Lung (tissue), 11 donors: ENCODE measurements at regions not wholly inside any gene's neighbourhood (a gene's known extent, or its start where the extent isn't known, plus 50 kb on each side); places are given as distances from the start of the nearest gene placed in this dataset.

Source experiments
- ATAC-seq: fragments of 200-7000 bp; cut with Tn5 transposase; one replicate; pipeline ENCODE4 v1.9.1; 2020; ENCODE audit warnings: moderate number of reproducible peaks; ENCODE audit not compliant: insufficient read depth, low FRiP score
- DNase-seq, 3 donors: peaks; one replicate each; pipeline ENCODE4 v3.0.0-alpha.2; 2013 to 2017
- H3K27ac ChIP-seq, 2 donors: one replicate each; pipeline ENCODE4 v1.5.1; 2013; ENCODE audit warnings: mild to moderate bottlenecking in 2 of 2, moderate library complexity in 2 of 2, control low read depth in 1 of 2, inconsistent platforms in 1 of 2, low read depth in 1 of 2, low read length in 1 of 2
- H3K27me3 ChIP-seq, 3 donors: one replicate each; pipeline ENCODE4 v1.5.1; 2013; ENCODE audit warnings: low read length in 2 of 3; ENCODE audit not compliant: control insufficient read depth in 3 of 3, insufficient read depth in 3 of 3
- H3K36me3 ChIP-seq, 4 donors: one replicate each; pipeline ENCODE4 v1.5.1; 2013; ENCODE audit warnings: low read length in 4 of 4, mild to moderate bottlenecking in 1 of 4, moderate library complexity in 1 of 4; ENCODE audit not compliant: control insufficient read depth in 4 of 4, insufficient read depth in 4 of 4
- H3K4me1 ChIP-seq, 5 donors: one replicate each; pipeline ENCODE4 v1.5.1; 2013; ENCODE audit warnings: low read length in 5 of 5, mild to moderate bottlenecking in 2 of 5, moderate library complexity in 1 of 5; ENCODE audit not compliant: control insufficient read depth in 5 of 5, insufficient read depth in 5 of 5
- H3K4me3 ChIP-seq: one replicate; pipeline ENCODE4 v1.5.1; 2013; ENCODE audit warnings: mild to moderate bottlenecking, control low read depth, moderate library complexity
- H3K9ac ChIP-seq, 2 donors: one replicate each; pipeline ENCODE4 v1.5.1; 2013; ENCODE audit warnings: low read length in 2 of 2, control low read depth in 1 of 2; ENCODE audit not compliant: insufficient read depth in 1 of 2
- H3K9me3 ChIP-seq, 4 donors: one replicate each; pipeline ENCODE4 v1.5.1; 2013; ENCODE audit warnings: low read length in 3 of 4, mild to moderate bottlenecking in 1 of 4, moderate library complexity in 1 of 4; ENCODE audit not compliant: control insufficient read depth in 4 of 4, insufficient read depth in 3 of 4
- WGBS, 2 donors: extraction: QIAGEN DNeasy Blood & Tissue Kit; methylation state at CpG; one replicate each; pipeline ENCODE4 v1.1.7; 2013; 5-methylcytosine and 5-hydroxymethylcytosine counted together
- TF ChIP-seq, protein P1 (sequence below): IDR thresholded peaks from 2 replicates; pipeline ENCODE4 v1.5.1; 2012; ENCODE audit warnings: mild to moderate bottlenecking; ENCODE audit errors: control extremely low read depth, extremely low read depth
- donor health status: control.
- donor health status: control.
- donor health status: Bipolar disorder and iron deficiency.
- donor health status: healthy.
- donor health status: DM: yes; HTN: yes; CAD: no.

DNA sequence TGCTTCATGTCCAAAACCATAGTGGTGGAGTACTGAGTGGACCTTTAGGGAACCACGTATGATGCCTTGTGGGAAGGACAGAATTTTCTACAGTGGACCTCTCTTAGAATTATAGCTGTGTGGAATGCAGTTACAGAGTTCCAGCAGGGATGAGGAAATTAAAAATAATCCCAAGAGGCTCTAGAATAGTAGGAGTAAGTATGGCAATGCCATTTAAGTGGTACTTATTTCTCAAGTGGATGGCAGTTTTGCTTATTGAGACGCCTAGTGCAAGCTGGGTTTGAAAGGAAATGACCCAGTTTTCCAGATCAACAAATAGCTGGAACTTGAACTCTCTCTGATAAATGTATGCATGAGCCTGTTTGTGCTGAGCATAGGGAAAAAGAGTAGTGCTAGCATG, 431.6 kb downstream of the PRR16 start:
- TF ChIP-seq, protein P1, sequence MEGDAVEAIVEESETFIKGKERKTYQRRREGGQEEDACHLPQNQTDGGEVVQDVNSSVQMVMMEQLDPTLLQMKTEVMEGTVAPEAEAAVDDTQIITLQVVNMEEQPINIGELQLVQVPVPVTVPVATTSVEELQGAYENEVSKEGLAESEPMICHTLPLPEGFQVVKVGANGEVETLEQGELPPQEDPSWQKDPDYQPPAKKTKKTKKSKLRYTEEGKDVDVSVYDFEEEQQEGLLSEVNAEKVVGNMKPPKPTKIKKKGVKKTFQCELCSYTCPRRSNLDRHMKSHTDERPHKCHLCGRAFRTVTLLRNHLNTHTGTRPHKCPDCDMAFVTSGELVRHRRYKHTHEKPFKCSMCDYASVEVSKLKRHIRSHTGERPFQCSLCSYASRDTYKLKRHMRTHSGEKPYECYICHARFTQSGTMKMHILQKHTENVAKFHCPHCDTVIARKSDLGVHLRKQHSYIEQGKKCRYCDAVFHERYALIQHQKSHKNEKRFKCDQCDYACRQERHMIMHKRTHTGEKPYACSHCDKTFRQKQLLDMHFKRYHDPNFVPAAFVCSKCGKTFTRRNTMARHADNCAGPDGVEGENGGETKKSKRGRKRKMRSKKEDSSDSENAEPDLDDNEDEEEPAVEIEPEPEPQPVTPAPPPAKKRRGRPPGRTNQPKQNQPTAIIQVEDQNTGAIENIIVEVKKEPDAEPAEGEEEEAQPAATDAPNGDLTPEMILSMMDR = no peak
- Histone ChIP-seq H3K4me3 (no peak overlapping the region), H3K9ac (no peak overlapping the region), H3K27me3 (no peaks in the 10 kb centered on the region), H3K9me3 (peaks cover 0 to 2% (median 0%) of the 10 kb centered on the region in 4 donors), H3K27ac (no peak overlapping the region), H3K4me1 (no peaks in the 10 kb centered on the region), H3K36me3 (no peaks in the 10 kb centered on the region)
- peak; percentile 47 for ATAC-seq
- DNase-seq = no peak
- WGBS, 2 donors = 59 to 77% methylated on average over 2 of the region's 2 CpGs

DNA sequence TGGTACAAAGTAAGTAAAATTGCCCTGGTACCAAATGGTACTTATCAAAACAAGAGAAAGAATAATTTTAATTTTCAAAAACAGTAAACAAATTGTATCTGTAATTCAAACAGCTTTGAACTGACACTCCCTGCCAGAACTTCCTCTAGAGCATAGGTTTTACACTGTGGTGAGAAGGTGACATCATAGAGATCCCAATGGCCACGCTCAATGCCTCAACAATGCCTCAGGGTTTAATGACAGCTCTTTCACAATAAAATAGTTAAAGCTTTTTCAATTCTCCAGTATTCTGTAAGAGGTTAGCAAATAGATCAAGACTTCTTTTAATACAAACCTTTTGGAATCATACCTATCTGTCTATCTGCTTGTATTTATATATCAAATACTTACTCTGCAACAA, 437.1 kb downstream of the PRR16 start:
- DNase-seq (no peak), ATAC-seq (no peak)
- Histone ChIP-seq H3K4me3 (no peak overlapping the region), H3K36me3 (no peaks in the 10 kb centered on the region), H3K4me1 (no peaks in the 10 kb centered on the region), H3K9me3 (no peaks in the 10 kb centered on the region), H3K9ac (no peak overlapping the region), H3K27ac (no peak overlapping the region), H3K27me3 (no peaks in the 10 kb centered on the region)
- 75 to 79% methylated on average over 1 of the region's 1 CpG for WGBS, 2 donors
- TF ChIP-seq, protein P1 = no peak

DNA sequence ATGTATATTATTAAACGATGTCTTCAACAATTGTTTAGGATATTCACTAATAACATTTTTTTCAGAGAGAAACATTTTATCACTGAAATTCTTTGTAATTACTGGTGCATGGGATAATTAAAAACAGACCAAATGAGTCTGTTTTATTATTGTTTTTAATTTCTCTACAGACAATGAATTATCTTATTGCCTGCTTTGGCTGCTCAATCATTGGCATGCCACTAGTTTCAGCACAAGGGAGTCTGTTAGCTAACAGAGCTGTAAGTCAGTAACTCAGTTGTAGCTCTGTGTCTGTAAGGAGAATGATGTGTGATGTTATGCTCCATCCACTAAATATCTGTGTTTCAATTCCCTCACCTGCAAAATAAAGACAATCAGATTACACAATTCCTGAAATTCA, 443.9 kb downstream of the PRR16 start:
- H3K9ac ChIP-seq = no peak overlapping the region
- H3K27ac ChIP-seq = no peak overlapping the region
- TF ChIP-seq, protein P1 = no peak
- H3K36me3 ChIP-seq = no peaks in the 10 kb centered on the region
- DNase-seq = no peak
- H3K9me3 ChIP-seq = no peaks in the 10 kb centered on the region
- 94% methylated on average over 1 of the region's 1 CpG for WGBS, 2 donors
- no peaks in the 10 kb centered on the region for H3K27me3 ChIP-seq
- peaks cover 0 to 4% (median 0%) of the 10 kb centered on the region in 5 donors for H3K4me1 ChIP-seq
- no peak for ATAC-seq
- H3K4me3 ChIP-seq = no peak overlapping the region

DNA sequence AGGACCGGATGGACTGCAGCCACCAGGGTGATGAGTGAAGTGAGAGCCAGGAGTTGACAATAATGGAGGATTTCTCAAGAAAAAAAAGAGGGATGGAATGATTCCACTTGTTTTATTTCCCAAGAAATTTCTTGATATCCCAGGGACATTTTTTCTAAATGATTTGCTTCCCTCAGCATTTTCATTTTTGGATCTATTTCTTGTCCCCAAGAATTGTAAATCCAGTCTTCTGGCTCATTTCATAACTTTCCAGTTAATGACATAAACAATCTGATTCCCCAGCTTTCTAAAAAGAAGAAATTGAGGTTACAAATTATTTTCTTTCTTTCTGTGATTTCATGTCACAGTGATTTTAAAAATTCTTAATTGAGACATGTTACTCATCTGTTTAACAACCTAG, 446.5 kb downstream of the PRR16 start:
- H3K9me3 ChIP-seq = no peaks in the 10 kb centered on the region
- H3K27ac ChIP-seq = no peak overlapping the region
- TF ChIP-seq, protein P1 = no peak
- H3K4me3 ChIP-seq = no peak overlapping the region
- ATAC-seq = no peak
- 37 to 67% methylated on average over 1 of the region's 1 CpG for WGBS, 2 donors
- DNase-seq = peak in 1 of 3 donors; percentile 55
- peaks cover 0 to 4% (median 0%) of the 10 kb centered on the region in 5 donors for H3K4me1 ChIP-seq
- H3K9ac ChIP-seq = no peak overlapping the region
- no peaks in the 10 kb centered on the region for H3K27me3 ChIP-seq
- no peaks in the 10 kb centered on the region for H3K36me3 ChIP-seq
